Fibroblast of lung (primary cell): ENCODE measurements at regions not wholly inside any gene's neighbourhood (a gene's known extent, or its start where the extent isn't known, plus 50 kb on each side); places are given as distances from the start of the nearest gene placed in this dataset.
A peak's percentile ranks its signal among the peaks of the same experiment; 100 is the strongest.

Experiments used
- DNase-seq, 2 donors: peaks; one replicate each; pipeline versions ENCODE4 v3.0.0 to v3.0.0-alpha.2; 2010; ENCODE audit warnings: low read depth in 2 of 2
- H2AFZ ChIP-seq: 2 replicates; pipeline ENCODE4 v1.5.1; 2012; ENCODE audit warnings: low read length, control low read depth, inconsistent platforms
- H3K27ac ChIP-seq: 2 replicates; pipeline ENCODE4 v1.5.1; 2011; ENCODE audit warnings: low read length, control low read depth; ENCODE audit not compliant: insufficient read depth
- H3K27me3 ChIP-seq: 2 replicates; pipeline ENCODE4 v1.5.1; 2011; ENCODE audit warnings: mild to moderate bottlenecking, low read length; ENCODE audit not compliant: control insufficient read depth, insufficient read depth
- H3K36me3 ChIP-seq: 2 replicates; pipeline ENCODE4 v1.5.1; 2011; ENCODE audit warnings: low read length; ENCODE audit not compliant: control insufficient read depth, insufficient read depth
- H3K4me1 ChIP-seq: 2 replicates; pipeline ENCODE4 v1.5.1; 2011; ENCODE audit warnings: low read length; ENCODE audit not compliant: control insufficient read depth, insufficient read depth; ENCODE audit errors: extremely low read depth
- H3K4me2 ChIP-seq: 2 replicates; pipeline ENCODE4 v1.5.1; 2011; ENCODE audit warnings: low read length, control low read depth; ENCODE audit not compliant: insufficient read depth; ENCODE audit errors: extremely low read depth
- H3K4me3 ChIP-seq, 4 experiments: fragments of 200-600 bp in 1 of 4; sonication (generic) in 1 of 4; replicated peaks in 1 of 4; 2 replicates each; pipeline ENCODE4 v1.5.1; 2011 to 2016; ENCODE audit warnings: low read length in 4 of 4, low read depth in 3 of 4, mild to moderate bottlenecking in 3 of 4, control low read depth in 2 of 4, inconsistent platforms in 1 of 4, mixed read lengths in 1 of 4; ENCODE audit not compliant: insufficient read depth in 1 of 4; ENCODE audit errors: control extremely low read depth in 1 of 4
- H3K79me2 ChIP-seq: 2 replicates; pipeline ENCODE4 v1.5.1; 2012; ENCODE audit warnings: mild to moderate bottlenecking, low read length, inconsistent platforms; ENCODE audit not compliant: control insufficient read depth, insufficient read depth
- H3K9ac ChIP-seq: 2 replicates; pipeline ENCODE4 v1.5.1; 2011; ENCODE audit warnings: mild to moderate bottlenecking, low read length, control low read depth; ENCODE audit not compliant: insufficient read depth
- H3K9me3 ChIP-seq: 2 replicates; pipeline ENCODE4 v1.5.1; 2012; ENCODE audit warnings: low read depth, low read length; ENCODE audit not compliant: control insufficient read depth, insufficient read depth
- H4K20me1 ChIP-seq: 2 replicates; pipeline ENCODE4 v1.5.1; 2011; ENCODE audit warnings: low read length; ENCODE audit not compliant: control insufficient read depth, insufficient read depth; ENCODE audit errors: extremely low read depth
- CTCF ChIP-seq, 2 donors: IDR thresholded peaks in 1 of 2; conservative IDR thresholded peaks in 1 of 2; 1 replicate in 1 of 2; 2 replicates in 1 of 2; pipeline ENCODE4 v1.5.1; 2011 to 2012; ENCODE audit warnings: low read length in 2 of 2, control low read depth in 1 of 2, inconsistent platforms in 1 of 2, low read depth in 1 of 2, mild to moderate bottlenecking in 1 of 2
- EZH2 ChIP-seq: IDR thresholded peaks from 2 replicates; pipeline ENCODE4 v1.5.1; 2012; ENCODE audit warnings: low read length, control low read depth, mild to moderate bottlenecking; ENCODE audit errors: missing control alignments

DNA sequence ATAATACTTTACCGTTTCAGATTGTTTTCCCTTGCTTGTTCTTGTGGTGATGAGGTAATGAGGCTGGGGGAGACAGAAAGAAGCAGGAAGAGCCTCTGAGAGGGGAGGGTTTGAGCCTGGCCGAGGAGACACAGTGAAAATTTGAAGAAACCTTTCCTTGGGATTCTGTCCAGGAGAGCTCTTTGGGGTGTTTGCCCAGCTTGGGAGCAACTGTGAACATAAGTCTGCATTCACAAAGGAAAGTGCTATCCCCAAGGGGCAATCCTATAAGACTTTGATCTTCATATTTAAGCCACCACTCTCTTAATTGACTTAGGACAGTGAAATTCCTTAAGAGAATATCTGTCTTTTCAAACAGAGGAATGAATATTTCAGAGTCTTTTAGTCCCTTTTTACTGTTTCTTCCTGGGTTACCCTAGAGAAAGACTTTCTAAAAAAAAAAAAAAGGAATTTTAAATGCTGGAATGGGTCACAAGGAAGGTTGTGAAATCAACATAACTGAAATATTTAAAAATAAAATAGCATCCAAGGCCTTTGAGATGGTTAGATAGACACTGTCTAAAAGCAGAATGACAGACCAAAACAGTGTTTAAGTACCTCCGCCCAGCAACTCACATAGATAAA, 52.5 kb upstream of the STAM2 start:
- peak; percentile 8 to 49 for DNase-seq
- H2AFZ ChIP-seq: peak overlapping the region; percentile 52
- H3K9ac ChIP-seq: no peak overlapping the region

DNA sequence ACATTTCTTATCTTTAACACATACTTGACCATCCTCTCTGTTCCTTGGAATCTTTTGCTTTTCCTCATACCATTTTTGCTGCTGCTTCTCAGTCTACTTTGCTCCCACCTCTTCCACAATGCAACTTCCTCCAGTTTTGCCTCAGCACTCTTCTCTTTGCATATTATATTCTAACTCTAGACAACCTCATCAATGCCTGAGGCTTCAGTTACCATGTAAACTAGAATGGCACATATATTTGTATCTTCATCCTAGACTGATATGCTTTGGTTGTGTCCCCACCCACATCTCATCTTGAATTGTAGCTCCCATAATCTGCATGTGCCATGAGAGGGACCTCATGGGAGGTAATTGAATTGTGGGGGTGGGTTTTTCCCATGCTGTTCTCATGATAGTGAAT, 55.9 kb upstream of the STAM2 start:
- H3K4me2 ChIP-seq: no peak overlapping the region
- H3K27ac ChIP-seq: no peak overlapping the region
- H3K27me3 ChIP-seq: no peaks in the 10 kb centered on the region
- H4K20me1 ChIP-seq: no peaks in the 10 kb centered on the region
- H3K4me1 ChIP-seq: peaks cover 3% of the 10 kb centered on the region
- no peak overlapping the region for H2AFZ ChIP-seq
- TF ChIP-seq EZH2 (no peak), CTCF (conservative IDR thresholded peaks at IDR 0.05 in 1 of 2, IDR thresholded peaks at IDR 0.05 in 1 of 2; ENCODE audit: low read depth in 1 of 2, low read length in 2 of 2) (no peak)
- no peak for DNase-seq
- H3K9me3 ChIP-seq: no peaks in the 10 kb centered on the region
- H3K79me2 ChIP-seq: no peaks in the 10 kb centered on the region
- no peak overlapping the region for H3K9ac ChIP-seq
- no peak overlapping the region for H3K4me3 ChIP-seq
- H3K36me3 ChIP-seq: no peaks in the 10 kb centered on the region

More for the DNA sequence above, 52.5 kb upstream of the STAM2 start:
- Histone ChIP-seq H3K4me1 (peaks cover 4% of the 10 kb centered on the region), H4K20me1 (no peaks in the 10 kb centered on the region), H3K9me3 (no peaks in the 10 kb centered on the region), H3K4me3 (no peak overlapping the region), H3K4me2 (peak overlapping the region; percentile 59), H3K27me3 (no peaks in the 10 kb centered on the region), H3K79me2 (no peaks in the 10 kb centered on the region), H3K27ac (no peak overlapping the region), H3K36me3 (no peaks in the 10 kb centered on the region)
- TF ChIP-seq EZH2: no peak
- no peak for TF ChIP-seq CTCF (conservative IDR thresholded peaks at IDR 0.05 in 1 of 2, IDR thresholded peaks at IDR 0.05 in 1 of 2; ENCODE audit: low read depth in 1 of 2, low read length in 2 of 2)

DNA sequence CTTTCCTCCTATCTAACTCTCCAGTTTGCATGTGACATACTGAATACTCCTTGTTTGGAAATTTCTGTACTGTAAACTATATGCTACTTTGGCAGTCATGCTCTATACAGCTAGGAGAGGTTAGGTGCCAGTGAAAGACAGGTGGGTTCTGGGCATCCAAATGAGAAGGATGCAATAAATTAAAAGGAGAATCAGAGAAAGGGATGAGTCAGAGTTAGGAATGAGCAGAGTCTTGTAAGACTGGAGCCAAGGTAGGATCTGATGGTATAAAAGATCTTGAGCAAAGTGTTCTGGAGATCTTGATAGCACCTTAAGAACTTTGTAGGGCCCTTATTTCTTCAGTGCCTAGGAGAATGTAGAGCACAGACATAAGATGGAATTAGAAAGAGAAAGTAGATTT, 58.7 kb upstream of the STAM2 start:
- no peak overlapping the region for H3K27ac ChIP-seq
- H3K4me1 ChIP-seq: no peaks in the 10 kb centered on the region
- peak in 1 of 2 donors; percentile 5 for DNase-seq
- no peak overlapping the region for H3K4me2 ChIP-seq
- no peaks in the 10 kb centered on the region for H3K27me3 ChIP-seq
- H2AFZ ChIP-seq: no peak overlapping the region
- H3K79me2 ChIP-seq: no peaks in the 10 kb centered on the region
- no peak overlapping the region for H3K9ac ChIP-seq
- no peak overlapping the region for H3K4me3 ChIP-seq
- TF ChIP-seq CTCF (conservative IDR thresholded peaks at IDR 0.05 in 1 of 2, IDR thresholded peaks at IDR 0.05 in 1 of 2; ENCODE audit: low read depth in 1 of 2, low read length in 2 of 2) (no peak), EZH2 (no peak)
- no peaks in the 10 kb centered on the region for H3K9me3 ChIP-seq
- H3K36me3 ChIP-seq: no peaks in the 10 kb centered on the region
- no peaks in the 10 kb centered on the region for H4K20me1 ChIP-seq
